Panc1 (cell line): ENCODE measurements at regions not wholly inside any gene's neighbourhood (a gene's known extent, or its start where the extent isn't known, plus 50 kb on each side); places are given as distances from the start of the nearest gene placed in this dataset.
"Not testable (repeated sequence)": the region's sequence is repeated elsewhere in the genome, so short reads cannot be mapped to it uniquely, and the experiment has no call there.

Experiments used
- CTCF ChIP-seq: fragments of 450-650 bp; IDR thresholded peaks from 2 replicates; pipeline ENCODE4 v1.5.1; 2017; ENCODE audit warnings: mild to moderate bottlenecking
- REST ChIP-seq, 2 experiments: IDR thresholded peaks; 2 replicates each; pipeline ENCODE4 v1.6.1; 2011 to 2012; ENCODE audit warnings: low read depth in 2 of 2, control low read depth in 1 of 2, low read length in 1 of 2, mild to moderate bottlenecking in 1 of 2, moderate library complexity in 1 of 2; ENCODE audit not compliant: insufficient read depth in 1 of 2

GRCh38 chr22:22756551-22757201, 112.3 kb downstream of the GGTLC2 start:
- TF ChIP-seq REST (IDR thresholded peaks at IDR 0.05; ENCODE audit: insufficient read depth in 1 of 2, low read depth in 2 of 2, low read length in 1 of 2); CTCF: not testable (repeated sequence)
